ENCODE measurements at regions not wholly inside any gene's neighbourhood (a gene's known extent, or its start where the extent isn't known, plus 50 kb on each side); places are given as distances from the start of the nearest gene placed in this dataset.

GRCh38 chr1:95935719-95936118 lies 701.7 kb downstream of the RWDD3 start:
- no peaks in the 10 kb centered on the region for H3K36me3 ChIP-seq (replicated peaks in 1 of 2; ENCODE audit: control insufficient read depth in 1 of 2, insufficient read depth in 2 of 2, low read length in 2 of 2)
- Mint-ChIP-seq H3K4me3 (no peak overlapping the region), H3K4me1 (no peaks in the 10 kb centered on the region), H3K9me3 (peaks cover 0 to 5% (median 2%) of the 10 kb centered on the region in 7 donors), H3K27ac (no peak overlapping the region), H3K27me3 (ENCODE audit: low read depth in 3 of 3) (no peaks in the 10 kb centered on the region), H3K36me3 (no peaks in the 10 kb centered on the region)
- no peaks in the 10 kb centered on the region for H3K4me1 ChIP-seq (ENCODE audit: control insufficient read depth in 1 of 2, insufficient read depth in 2 of 2, low read length in 2 of 2)
- 70% methylated on average over 1 of the region's 1 CpG for WGBS (ENCODE audit: insufficient coverage)
- H3K27ac ChIP-seq (ENCODE audit: low read depth in 1 of 2, low read length in 2 of 2) = no peak overlapping the region
- no peak for TF ChIP-seq CTCF (IDR thresholded peaks at IDR 0.05)
- H3K79me2 ChIP-seq (ENCODE audit: insufficient read depth, low read length) = no peaks in the 10 kb centered on the region
- no peaks in the 10 kb centered on the region for H3K9me3 ChIP-seq (replicated peaks in 1 of 2; ENCODE audit: control insufficient read depth in 1 of 2, insufficient read depth in 1 of 2, low read length in 2 of 2)
- H3K9ac ChIP-seq (ENCODE audit: insufficient read depth, low read length, poor library complexity, severe bottlenecking) = no peak overlapping the region
- DNase-seq = no peak
- H3K27me3 ChIP-seq (ENCODE audit: control insufficient read depth in 2 of 2, insufficient read depth in 2 of 2, low read length in 2 of 2) = no peaks in the 10 kb centered on the region
- H2AFZ ChIP-seq (ENCODE audit: insufficient read depth, low read depth, low read length, poor library complexity, severe bottlenecking) = no peak overlapping the region
- no peak overlapping the region for H3K4me3 ChIP-seq (replicated peaks in 1 of 3; ENCODE audit: low read depth in 2 of 3, low read length in 3 of 3)
- H3K4me2 ChIP-seq (replicated peaks; ENCODE audit: extremely low read depth, low read length, poor library complexity, severe bottlenecking) = no peak overlapping the region
- intact Hi-C loops (cut with micrococcal nuclease) = no loop called here
- no peaks in the 10 kb centered on the region for H4K20me1 ChIP-seq (ENCODE audit: insufficient read depth, low read length)

- no peak overlapping the region for H3K4me3 Mint-ChIP-seq
- no peak overlapping the region for H3K27ac Mint-ChIP-seq
- no peak overlapping the region for H3K27ac ChIP-seq (ENCODE audit: low read depth in 1 of 2, low read length in 2 of 2)
- no peak for TF ChIP-seq CTCF (IDR thresholded peaks at IDR 0.05)
- no peak overlapping the region for H3K9ac ChIP-seq (ENCODE audit: insufficient read depth, low read length, poor library complexity, severe bottlenecking)
- no peaks in the 10 kb centered on the region for H3K36me3 ChIP-seq (replicated peaks in 1 of 2; ENCODE audit: control insufficient read depth in 1 of 2, insufficient read depth in 2 of 2, low read length in 2 of 2)
- H3K4me2 ChIP-seq (replicated peaks; ENCODE audit: extremely low read depth, low read length, poor library complexity, severe bottlenecking) = no peak overlapping the region
- no peaks in the 10 kb centered on the region for H3K9me3 ChIP-seq (replicated peaks in 1 of 2; ENCODE audit: control insufficient read depth in 1 of 2, insufficient read depth in 1 of 2, low read length in 2 of 2)
- H3K4me1 ChIP-seq (ENCODE audit: control insufficient read depth in 1 of 2, insufficient read depth in 2 of 2, low read length in 2 of 2) = no peaks in the 10 kb centered on the region
- H4K20me1 ChIP-seq (ENCODE audit: insufficient read depth, low read length) = no peaks in the 10 kb centered on the region
- DNase-seq = no peak
- peaks cover 0 to 2% (median 0%) of the 10 kb centered on the region in 3 donors for H3K27me3 Mint-ChIP-seq (ENCODE audit: low read depth in 3 of 3)
- WGBS (ENCODE audit: insufficient coverage) = no CpG with 5 or more reads among the region's 3 CpGs
- H3K36me3 Mint-ChIP-seq = no peaks in the 10 kb centered on the region
- intact Hi-C loops (cut with micrococcal nuclease) = no loop called here
- H3K79me2 ChIP-seq (ENCODE audit: insufficient read depth, low read length) = no peaks in the 10 kb centered on the region
- H2AFZ ChIP-seq (ENCODE audit: insufficient read depth, low read depth, low read length, poor library complexity, severe bottlenecking) = no peak overlapping the region
- H3K4me1 Mint-ChIP-seq = no peaks in the 10 kb centered on the region
- peaks cover 0 to 4% (median 0%) of the 10 kb centered on the region in 7 donors for H3K9me3 Mint-ChIP-seq
- no peaks in the 10 kb centered on the region for H3K27me3 ChIP-seq (ENCODE audit: control insufficient read depth in 2 of 2, insufficient read depth in 2 of 2, low read length in 2 of 2)
- no peak overlapping the region for H3K4me3 ChIP-seq (replicated peaks in 1 of 3; ENCODE audit: low read depth in 2 of 3, low read length in 3 of 3)
Measured at GRCh38 chr1:95941121-95941798, 707.2 kb downstream of the RWDD3 start.

Data from CD14-positive monocyte (primary cell).